HG02642 (cell line): ENCODE measurements at regions not wholly inside any gene's neighbourhood (a gene's known extent, or its start where the extent isn't known, plus 50 kb on each side); places are given as distances from the start of the nearest gene placed in this dataset.

Experiments
- ATAC-seq: cut with Tn5 transposase; IDR thresholded peaks from one replicate; pipeline ENCODE4 v1.9.1; 2021; ENCODE audit warnings: mild to moderate bottlenecking; ENCODE audit not compliant: unreplicated experiment, poor library complexity

DNA sequence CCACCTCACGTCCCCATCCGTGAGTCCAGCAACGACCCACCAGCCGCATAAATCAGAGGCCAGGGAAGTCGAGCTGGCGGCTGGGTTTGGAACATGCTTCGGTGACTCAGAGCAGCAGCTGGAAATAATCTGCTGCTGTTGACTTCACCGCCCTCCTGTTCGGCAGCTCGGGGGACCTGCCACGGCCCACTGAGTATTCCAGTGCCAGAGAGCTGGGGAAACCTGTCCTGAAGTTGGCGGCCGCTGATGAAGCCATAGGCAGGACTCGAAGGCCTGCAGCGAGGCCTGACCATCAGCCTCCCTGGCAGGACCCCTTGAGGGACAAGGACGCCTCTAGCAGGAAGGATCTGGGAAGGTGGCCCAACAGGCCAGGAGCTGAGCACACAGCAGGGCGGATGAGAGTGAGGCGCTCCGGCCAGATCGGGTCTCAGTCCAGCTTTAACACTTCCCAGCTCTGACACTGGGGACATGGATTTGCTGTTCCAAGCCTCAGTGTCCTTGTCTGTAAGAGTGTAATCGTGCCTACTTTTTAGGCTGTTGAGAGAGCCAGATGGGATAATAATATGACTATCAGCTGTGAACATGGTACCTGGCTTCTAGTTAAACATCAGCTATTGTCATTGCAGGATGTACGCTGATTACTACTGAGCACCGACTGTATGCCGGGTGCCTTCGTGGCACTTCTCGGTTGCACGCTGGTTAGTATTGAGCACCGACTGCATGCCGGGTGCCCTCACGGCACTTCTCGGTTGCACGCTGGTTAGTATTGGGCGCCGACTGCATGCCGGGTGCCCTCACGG is 50.4 kb upstream of the CIBAR2 start:
- no peak for ATAC-seq

DNA sequence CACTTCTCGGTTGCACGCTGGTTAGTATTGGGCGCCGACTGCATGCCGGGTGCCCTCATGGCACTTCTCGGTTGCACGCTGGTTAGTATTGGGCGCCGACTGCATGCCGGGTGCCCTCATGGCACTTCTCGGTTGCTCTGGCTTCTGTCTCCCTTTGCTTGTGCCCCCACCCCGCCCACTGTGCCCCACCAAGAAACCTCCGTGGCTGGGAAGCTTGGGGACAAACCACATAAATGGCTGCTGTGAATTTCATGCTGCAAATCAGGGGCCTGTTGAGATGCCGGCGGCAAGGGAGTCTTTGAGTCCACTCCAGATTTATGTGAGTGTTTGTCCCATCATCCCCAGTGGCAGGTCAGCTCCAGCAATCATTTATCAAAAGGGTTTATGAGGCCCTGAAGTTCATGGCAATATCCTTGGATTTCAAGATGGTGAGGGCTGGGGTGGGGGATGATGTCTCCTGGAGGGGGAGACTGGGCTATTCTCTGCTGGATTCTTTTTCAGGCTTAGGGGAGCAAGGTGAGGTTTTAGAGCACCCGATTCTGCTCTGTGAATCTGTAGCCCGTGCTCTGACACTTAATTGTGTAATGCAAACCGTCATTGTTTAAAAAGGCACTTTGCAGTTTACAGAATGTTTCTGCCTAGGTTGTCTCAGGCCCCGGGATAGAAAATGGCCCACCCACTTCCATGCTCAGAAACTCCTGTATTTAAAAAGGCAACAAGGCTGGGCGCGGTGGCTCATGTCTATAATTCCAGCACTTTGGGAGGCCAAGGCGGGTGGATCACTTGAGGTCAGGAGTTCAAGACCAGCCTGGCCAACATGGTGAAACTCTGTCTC is 51.2 kb upstream of the CIBAR2 start:
- ATAC-seq, result no peak

DNA sequence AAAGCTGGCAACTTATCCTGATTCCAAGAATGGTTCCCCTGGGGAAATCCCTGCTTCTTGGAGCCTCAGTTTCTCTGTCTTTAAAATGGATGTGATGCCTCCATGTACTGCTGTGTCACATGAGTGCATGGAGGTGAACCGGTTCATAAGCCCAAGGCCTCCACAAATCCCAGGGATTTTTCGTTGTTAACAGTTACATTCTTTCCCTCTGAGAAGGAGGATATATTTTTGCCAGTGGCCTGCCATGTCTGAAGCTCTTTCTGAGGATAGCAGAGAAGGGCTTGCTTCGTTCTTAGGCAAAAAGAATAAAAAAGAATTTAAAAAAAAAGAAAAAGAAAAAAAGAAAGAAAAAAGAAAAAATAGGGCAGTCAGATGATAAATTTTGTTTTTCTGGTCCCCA is 52.2 kb upstream of the CIBAR2 start:
- no peak for ATAC-seq

DNA sequence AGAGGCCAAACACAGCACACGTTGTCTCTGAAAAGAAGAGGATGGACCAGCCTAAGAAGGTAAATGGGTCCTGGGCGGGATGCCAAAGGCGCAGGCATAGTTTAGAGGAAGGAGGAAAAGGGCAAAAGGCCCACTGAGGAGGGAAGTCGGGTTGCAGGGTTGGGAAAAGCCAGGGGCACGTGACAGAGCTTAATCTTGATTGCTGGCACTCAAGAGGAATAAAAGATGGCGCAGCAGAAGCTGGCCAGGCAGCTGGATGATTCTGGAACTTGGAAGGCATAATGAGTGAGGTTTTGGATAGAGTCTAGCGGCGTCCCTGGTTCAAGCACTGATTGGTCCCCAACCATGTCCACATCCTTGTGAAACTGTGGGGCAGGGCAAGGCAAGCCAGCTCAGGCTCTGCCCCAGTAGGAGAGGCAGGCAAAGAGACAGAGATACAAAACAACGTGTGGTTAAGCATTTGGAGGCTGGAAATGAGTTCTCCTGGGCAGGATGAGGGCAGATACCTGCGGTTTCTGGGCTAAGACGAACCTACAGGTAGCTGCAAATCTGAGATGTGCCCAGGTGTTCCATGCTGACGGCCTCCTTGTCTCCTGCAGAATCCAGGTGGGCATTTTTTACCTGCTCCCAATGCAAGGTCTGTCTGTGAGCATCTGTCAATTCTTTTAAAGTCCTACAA is 52.7 kb upstream of the CIBAR2 start:
- ATAC-seq, result no peak

DNA sequence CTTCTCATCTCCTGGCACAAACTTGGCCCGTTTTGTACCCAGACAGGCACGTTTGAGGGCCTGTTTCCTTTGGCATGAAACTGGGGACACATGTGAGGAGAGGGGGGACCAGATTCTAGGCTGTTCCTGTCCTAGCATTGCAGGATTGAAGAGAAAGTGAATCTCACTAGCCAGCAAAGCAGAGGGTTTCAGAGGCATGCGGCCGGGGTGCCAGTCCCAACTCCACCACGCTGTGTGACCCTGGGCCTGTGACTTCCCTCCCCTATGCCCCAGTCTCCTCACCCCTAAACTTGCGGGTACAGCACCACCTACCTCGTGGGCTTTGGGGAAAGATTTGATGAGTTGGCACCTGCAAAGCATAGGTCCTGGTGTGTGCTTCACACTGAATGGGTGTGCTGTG is 53.5 kb upstream of the CIBAR2 start:
- no peak for ATAC-seq

DNA sequence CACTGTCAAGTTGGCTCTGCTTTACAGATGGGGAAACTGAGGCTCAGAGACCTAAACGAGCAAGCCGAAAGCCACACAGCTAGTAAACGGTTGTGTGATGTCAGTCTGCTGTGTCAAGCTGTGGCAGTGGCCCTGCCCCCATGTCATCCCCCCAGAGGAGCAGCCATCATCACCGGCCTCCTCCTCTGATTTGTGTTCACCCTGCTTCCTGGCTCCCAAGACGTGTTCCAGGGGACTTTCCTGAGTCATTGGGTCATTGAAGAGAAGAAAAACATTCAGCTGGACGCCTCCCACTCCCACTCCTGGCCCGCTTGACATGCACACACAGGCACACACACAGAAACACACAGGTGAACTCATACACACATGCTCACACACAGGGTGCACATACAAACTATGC is 54.0 kb upstream of the CIBAR2 start:
- ATAC-seq, result no peak

DNA sequence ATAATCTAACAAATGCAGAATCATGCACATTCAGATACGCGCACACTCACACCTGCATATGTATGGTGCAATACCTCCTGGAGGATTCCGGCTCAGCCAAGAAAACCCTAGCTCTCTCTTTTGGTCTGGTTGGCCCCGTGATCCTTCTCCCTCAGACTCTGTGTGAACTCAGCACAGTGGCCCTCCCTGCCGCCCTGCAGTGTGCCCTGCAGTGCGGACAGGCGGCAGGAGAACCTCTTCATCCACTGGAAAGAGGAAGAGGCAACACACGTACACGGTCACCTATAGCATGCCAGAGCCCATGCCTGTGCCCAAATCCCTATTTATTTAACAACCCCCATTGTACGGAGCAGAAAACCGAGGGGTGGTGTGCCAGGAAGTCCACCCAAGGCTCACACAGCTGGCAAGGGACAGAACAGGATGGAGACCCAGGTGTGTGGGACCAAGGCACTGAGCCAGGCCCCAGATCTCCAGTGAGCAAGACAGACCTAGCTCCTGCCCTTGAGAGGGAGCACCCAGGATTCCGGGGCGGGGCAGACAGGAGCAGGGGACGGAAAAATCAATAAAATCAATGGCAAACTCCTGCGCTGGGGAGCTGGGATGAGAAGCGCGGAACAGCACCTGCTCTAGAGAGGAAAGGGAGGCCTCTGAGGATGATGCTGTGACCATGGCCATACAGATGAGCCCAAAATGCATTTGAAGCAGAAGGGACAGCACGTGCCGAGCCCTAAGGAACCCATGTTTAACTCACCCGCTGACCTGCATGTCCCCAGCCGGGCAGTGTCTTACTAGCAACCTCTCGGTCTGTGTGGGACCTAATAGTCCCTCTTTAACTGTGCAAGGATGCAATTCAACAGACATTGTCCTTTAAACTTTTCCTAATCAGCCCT is 54.7 kb upstream of the CIBAR2 start:
- ATAC-seq, result no peak

DNA sequence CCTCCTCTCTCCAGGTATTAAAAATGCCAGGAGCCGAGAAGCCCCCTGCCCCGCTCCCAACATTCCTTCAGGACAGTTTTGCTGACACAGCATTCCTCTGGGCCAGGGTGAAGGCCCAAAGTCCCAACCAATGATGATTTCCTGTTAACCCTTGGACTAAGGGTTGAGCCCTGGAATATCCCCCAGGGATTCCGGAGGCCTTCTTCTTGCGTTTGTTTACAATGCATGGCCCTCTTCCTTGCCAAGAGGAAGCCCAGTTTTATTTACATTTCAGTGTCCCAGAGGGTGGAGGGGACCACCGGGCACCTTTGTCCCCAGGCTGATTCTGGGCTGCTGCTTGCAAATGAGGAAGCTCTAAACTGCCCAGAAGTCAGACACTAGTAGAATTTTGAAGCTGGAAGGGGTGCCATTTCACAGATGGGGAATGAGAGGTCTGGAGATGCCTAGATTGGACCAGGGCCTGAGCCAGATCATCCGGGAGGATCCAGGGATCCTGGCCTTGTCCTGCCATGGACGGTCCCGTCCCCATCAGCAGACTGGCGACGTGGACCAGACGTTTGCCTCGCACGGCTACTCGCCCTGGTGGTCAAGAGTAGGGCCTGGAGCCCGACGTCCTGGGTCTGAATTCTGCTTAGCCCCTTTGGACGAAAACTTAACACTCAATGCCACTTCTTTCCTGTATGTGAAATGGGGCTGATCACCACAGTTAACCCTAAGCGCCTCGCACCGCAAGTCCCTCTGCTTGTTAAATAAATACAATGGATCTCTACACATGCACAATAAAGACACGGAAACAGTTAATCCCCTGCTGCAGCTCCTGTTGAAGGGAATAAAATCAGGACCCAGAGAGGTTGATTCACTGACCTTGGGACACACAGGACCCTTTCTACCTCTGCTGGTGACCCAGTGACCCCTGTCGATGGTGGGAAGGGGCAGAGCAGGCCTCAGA is 55.6 kb upstream of the CIBAR2 start:
- no peak for ATAC-seq

DNA sequence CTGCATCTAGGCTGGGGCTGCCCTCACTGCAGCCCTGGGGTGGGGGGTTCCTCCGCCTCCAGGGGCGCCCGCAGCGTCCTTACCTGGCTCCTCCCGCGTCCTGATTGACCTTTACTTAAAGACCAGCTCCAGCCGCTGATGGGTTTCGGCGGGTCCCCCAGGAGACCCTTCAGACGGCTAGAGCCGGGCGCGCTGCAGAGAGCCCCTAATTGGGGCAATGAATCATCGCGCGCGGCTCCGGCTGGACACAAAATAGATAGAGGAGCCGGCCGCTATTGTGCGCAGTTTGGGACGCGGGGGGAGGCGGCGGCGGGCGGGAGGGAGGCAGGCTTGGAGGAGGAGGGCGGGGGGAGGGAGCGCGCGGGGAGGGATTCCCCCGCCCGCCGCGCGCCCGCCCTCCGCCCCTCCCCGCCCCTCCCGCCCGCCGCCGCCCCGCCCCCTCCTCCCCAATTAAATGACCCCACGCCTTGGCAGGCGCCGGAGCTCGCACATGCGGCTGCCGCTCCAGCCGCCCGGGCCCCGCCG is 56.5 kb upstream of the CIBAR2 start:
- ATAC-seq, result no peak

DNA sequence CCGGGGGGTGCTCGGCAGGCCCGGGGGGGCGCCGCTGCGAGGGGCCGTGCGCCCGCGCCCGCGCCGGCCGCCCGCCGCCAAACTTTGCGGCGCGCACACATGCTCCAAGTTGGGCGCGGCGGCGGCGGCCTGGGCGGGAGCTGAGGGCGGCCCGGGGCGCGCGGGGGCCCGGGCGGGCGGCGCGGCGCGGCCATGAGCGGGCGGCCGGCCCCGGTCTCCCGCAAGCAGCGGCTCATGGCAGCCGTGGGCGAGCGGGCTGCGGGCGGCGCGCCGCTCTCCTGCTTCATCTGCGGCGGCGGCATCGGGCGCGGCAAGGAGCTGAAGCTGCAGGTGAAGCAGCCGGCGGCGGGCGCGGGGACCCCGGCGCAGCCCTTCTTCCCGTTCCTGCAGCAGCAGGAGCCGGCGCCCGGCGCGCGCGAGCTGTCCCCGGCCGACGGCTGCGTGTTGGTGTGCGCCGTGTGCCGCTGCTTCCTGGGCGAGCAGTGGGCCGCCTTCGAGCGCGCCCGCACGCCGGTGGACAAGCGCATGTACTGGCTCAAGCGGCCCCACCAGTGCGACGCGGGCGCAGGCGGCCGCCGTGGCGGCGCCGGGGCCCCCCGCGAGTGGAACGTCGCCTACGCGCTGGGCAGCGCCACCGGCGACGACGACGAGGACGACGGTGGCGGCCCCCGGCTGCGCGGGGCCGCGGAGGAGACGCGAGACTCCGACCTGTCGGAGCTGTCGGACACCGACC is 57.2 kb upstream of the CIBAR2 start:
- no peak for ATAC-seq

DNA sequence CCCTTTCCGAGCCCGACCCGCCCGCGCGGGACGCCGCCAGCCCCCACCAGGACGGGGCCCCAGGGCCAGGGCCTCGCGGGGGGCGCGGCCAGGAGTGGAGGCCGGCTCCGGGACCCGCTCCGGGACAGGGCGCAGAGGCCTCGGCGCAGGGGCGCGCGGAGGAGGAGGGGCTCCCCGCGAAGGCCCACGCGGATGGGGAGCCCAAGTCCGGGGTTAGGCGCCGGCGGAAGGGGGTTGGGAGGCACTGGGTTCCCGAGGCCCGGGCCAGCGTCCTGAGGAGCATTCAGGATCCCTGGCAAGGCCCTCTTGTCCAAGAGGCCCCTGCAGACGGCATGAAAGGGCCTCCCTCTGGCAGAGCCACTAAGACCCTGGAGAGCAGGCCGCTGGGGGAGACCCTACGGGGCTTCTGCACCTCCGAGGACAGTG is 57.8 kb upstream of the CIBAR2 start:
- ATAC-seq, result no peak

DNA sequence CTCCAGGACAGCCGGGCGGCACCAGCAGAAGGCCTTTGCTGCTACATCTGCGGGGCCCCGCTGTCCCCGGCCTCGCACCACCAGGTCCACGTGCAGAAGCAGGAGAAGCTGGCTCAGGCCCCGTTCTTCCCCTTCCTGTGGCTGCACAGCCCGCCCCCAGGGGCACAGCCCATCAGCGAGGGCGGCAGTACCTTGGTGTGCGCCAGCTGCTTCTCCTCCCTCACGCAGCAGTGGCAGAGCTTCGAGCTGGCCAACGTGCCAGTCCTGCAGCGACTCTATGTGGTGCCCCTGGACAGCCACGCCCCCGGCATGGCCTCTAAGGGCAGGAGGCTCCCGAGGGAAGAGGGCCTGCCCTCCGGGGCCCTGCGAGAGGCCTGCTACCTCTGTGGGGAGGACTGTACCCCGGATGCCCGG is 58.3 kb upstream of the CIBAR2 start:
- no peak for ATAC-seq

DNA sequence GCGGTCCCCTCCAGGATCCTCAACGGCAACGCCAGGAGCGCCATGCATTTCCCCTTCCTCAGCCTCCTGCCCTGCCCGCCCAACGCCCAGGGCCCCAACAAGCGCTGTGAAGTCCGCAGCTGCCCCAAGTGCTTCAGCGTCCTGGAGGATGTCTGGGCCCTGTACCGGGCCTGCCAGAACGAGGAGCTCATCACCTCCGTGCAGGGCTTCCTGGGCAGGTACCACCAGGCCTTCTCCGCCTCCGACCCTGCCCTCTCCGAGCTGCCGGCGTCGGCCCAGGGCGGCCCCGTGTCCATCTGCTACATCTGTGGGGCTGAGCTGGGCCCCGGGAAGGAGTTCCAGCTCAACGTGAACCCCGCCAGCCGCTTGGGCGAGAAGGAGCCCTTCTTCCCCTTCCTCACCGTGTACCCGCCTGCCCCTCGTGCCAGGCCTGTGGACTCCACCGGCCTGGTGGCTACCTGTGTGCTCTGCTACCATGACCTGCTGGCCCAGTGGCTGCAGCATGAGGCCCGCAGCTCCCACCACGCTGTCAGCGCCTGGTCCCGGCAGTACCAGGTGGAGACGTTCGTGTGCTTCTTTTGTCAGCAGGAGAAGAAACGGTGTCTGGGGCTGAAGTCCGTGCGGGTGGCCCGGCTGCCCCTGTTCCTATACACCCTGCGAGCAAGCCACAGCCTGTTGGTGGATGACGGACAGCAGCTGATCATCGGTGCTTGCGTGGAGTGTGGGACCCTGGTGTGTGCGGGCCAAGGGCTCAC is 58.9 kb upstream of the CIBAR2 start:
- no peak for ATAC-seq

DNA sequence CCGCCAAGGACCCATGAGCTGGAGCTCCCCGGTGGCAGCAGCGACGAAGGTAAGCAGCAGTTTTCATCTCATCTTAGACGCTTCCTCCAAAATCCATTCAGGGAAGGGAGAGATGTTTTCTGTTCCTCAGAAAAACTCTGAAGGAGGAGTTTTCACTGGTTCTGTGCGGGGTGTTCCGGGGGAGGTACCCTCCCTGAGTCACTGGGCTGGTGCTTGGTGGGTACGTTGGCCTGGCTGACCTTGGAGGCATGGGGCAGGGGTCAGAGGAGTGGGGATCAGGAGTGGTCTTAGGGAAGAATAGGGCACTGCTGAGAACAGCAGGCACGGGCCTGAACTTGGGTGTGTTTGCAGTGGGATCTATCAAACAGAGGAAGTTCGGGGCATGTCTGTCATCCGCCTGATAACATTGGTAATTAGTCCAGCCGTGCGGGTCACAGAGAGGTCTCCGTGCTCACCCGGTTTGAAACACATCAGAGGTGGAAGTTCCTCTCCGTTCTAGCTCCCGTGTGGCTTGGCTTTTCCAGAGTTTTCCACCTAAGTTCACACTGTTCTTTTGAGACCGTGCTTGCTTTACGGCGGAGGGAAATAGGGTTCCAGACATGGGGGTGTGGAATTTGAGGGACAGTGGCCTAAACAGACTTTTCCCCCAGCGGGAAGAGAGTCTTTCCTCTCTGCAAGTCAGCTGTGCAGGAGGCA is 59.6 kb upstream of the CIBAR2 start:
- ATAC-seq, result no peak

DNA sequence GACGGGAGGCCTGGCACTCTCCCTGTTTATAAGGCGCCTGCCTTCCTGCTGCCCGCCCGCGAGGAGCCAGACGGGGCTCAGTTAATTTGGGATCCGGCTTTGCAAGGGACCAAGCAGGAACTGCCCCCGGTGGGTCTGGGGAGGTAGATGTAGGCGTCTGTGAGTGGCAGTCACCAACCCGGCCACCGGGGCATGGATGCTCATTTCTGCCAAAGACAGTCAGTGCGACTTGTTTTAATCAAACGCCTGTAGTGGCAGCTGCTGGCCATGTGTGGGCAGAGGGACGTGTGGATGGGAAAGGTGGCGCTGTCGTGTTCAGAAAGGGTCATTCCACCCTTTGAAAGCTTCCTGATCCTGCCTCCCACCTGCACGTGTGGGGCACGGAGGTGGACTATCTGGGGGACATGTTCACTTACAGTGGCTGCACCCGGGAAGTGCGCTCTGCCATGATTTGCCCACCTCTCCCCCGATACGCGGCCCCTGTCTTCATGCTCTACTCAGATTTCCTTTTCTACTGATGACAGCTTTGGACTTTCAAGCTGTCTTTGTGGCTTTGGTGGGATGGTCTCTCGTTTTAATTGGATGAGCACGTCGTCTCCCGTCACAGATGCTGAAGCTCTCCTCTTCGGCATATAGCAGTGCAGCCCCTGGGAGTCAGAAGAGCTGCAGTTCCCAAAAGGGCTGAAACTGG is 60.3 kb upstream of the CIBAR2 start:
- no peak for ATAC-seq
